ENCODE measurements at regions not wholly inside any gene's neighbourhood (a gene's known extent, or its start where the extent isn't known, plus 50 kb on each side); places are given as distances from the start of the nearest gene placed in this dataset.

DNA sequence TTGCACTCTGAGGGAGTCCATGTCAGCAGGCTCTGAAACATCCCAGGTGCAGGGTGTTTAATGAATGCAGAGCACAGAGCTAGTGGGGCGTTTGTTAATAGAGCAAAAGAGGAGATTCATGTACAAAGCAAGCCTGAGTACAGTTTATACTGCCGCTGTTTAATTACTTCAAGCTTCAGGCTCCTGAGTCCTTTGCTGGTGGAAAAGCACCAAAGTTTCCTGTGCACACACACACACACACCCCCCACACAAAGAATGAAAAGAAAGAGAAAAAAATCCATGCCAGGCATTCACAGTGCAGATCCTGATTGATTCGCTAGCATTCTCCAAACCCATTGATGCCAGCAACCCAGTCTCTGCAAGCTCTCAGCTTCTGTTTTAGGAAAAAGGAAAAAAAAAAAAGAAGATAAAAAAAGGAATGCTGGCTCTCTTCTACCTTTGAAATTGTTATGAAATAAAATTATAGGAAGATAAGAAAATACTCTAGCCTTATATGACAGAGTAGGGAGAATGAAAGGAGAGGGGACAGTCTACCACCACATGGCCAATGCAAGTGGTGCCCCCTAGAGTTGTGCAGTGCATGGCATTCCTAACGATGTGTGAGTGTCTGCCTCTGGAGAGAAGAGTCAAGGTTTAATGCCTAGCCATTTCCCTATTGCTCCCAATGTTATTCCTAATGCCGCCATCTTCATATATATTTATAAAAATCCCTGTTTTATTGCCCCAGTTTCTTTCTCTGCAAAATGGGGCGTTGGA is 216.5 kb downstream of the TMEM114 start:
- no peaks in the 10 kb centered on the region for H3K27me3 ChIP-seq (ENCODE audit: control insufficient read depth in 1 of 2, insufficient read depth in 2 of 2, low read length in 2 of 2)
- no peaks in the 10 kb centered on the region for H3K27me3 Mint-ChIP-seq
- no peak overlapping the region for H3K4me3 ChIP-seq (ENCODE audit: low read length)
- H3K9me3 ChIP-seq (ENCODE audit: control insufficient read depth in 1 of 2, insufficient read depth in 1 of 2, low read length in 2 of 2) = peaks cover 0 to 6% of the 10 kb centered on the region in 2 experiments
- TF ChIP-seq, protein P1, sequence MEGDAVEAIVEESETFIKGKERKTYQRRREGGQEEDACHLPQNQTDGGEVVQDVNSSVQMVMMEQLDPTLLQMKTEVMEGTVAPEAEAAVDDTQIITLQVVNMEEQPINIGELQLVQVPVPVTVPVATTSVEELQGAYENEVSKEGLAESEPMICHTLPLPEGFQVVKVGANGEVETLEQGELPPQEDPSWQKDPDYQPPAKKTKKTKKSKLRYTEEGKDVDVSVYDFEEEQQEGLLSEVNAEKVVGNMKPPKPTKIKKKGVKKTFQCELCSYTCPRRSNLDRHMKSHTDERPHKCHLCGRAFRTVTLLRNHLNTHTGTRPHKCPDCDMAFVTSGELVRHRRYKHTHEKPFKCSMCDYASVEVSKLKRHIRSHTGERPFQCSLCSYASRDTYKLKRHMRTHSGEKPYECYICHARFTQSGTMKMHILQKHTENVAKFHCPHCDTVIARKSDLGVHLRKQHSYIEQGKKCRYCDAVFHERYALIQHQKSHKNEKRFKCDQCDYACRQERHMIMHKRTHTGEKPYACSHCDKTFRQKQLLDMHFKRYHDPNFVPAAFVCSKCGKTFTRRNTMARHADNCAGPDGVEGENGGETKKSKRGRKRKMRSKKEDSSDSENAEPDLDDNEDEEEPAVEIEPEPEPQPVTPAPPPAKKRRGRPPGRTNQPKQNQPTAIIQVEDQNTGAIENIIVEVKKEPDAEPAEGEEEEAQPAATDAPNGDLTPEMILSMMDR (IDR thresholded peaks at IDR 0.05) = no peak
- no peak overlapping the region for H3K27ac Mint-ChIP-seq
- ChIA-PET CTCF (no interaction called here), POLR2A (no interaction called here)
- no peak for DNase-seq
- no peaks in the 10 kb centered on the region for H3K4me1 ChIP-seq (ENCODE audit: insufficient read depth, low read length)
- intact Hi-C loops (cut with DNase I, micrococcal nuclease) = no loop called here
- no peaks in the 10 kb centered on the region for H3K36me3 ChIP-seq (ENCODE audit: insufficient read depth, low read length)
- H3K4me1 Mint-ChIP-seq (ENCODE audit: low read depth) = no peaks in the 10 kb centered on the region
- peaks cover 5% of the 10 kb centered on the region for H3K9me3 Mint-ChIP-seq
- H3K27ac ChIP-seq (ENCODE audit: low read depth in 1 of 2, low read length in 2 of 2) = no peak overlapping the region
- ATAC-seq (ENCODE audit: poor library complexity) = no peak
- H3K36me3 Mint-ChIP-seq (ENCODE audit: low read depth) = no peaks in the 10 kb centered on the region
- no peak overlapping the region for H3K4me3 Mint-ChIP-seq

DNA sequence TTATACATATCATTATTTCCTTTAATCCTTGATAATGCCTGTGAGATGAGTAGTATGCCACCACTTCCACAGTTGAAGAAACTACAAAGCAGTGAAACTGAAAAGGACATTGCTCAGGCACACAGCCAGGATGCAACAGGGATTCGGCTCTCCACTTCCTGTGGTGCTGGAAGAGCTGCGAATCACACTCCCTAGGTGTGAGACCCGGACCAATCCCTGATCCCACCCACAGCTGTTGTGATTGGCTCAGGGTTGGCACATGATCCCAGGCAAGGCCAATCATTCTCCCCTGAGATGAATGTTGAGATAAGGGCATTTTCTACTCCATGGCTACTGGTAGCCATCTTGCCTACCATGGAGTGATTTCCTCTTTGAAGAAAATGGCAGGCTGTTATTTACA is 218.2 kb downstream of the TMEM114 start:
- Histone ChIP-seq H3K4me3 (ENCODE audit: low read length) (no peak overlapping the region), H3K27me3 (ENCODE audit: control insufficient read depth in 1 of 2, insufficient read depth in 2 of 2, low read length in 2 of 2) (no peaks in the 10 kb centered on the region), H3K36me3 (ENCODE audit: insufficient read depth, low read length) (no peaks in the 10 kb centered on the region), H3K4me1 (ENCODE audit: insufficient read depth, low read length) (no peaks in the 10 kb centered on the region), H3K27ac (ENCODE audit: low read depth in 1 of 2, low read length in 2 of 2) (no peak overlapping the region), H3K9me3 (ENCODE audit: control insufficient read depth in 1 of 2, insufficient read depth in 1 of 2, low read length in 2 of 2) (no peaks in the 10 kb centered on the region)
- no peaks in the 10 kb centered on the region for H3K4me1 Mint-ChIP-seq (ENCODE audit: low read depth)
- no peak overlapping the region for H3K27ac Mint-ChIP-seq
- ATAC-seq (ENCODE audit: poor library complexity) = no peak
- POLR2A ChIA-PET = no interaction called here
- no peaks in the 10 kb centered on the region for H3K27me3 Mint-ChIP-seq
- H3K9me3 Mint-ChIP-seq = no peaks in the 10 kb centered on the region
- no peak for DNase-seq
- no peak overlapping the region for H3K4me3 Mint-ChIP-seq
- H3K36me3 Mint-ChIP-seq (ENCODE audit: low read depth) = no peaks in the 10 kb centered on the region
- intact Hi-C loops (cut with DNase I, micrococcal nuclease) = no loop called here
- CTCF ChIA-PET = no interaction called here
- TF ChIP-seq, protein P1 (IDR thresholded peaks at IDR 0.05) = no peak

DNA sequence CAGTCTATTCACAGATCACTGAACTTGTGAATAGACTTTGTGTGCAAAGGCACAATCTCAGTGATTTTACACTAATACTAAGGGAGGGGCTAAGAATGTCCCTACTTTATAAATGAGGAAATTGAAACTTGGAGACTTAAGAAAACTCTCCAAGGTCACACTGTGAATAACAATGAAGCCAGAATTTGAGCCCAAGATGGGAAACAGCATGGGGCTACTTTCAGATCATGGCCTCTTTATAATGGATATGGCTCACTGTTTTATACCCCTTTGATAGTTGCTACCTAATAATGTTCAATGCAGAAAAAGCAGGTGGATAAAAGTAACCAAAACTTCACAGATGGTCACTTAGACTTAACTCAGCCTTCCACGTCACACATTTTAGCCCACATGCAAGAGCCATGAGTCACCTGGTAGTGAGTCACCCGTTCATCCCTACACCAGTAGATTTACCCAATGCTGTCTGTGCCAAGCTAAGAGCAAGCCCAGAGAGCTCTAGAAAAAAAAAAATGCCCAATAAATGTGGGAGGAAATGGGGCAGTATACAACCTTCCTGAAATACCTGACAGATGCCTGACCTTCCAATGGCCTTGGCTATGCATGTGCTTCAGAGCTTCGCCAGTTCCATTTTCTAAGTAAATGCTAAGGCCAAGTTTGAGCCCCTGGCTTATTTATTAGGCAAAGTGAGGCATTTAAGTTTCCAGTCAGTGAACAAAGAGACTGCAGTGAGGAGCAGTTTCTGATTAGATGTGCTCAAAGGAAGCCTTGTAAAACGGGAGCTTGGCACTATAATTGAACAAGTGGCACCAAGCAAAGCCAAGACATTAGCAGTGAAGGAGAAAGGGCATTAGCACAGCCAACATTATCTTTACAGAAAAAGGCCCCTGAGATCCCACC is 219.7 kb downstream of the TMEM114 start:
- ChIA-PET CTCF (no interaction called here), POLR2A (no interaction called here)
- Mint-ChIP-seq H3K27me3 (no peaks in the 10 kb centered on the region), H3K4me3 (no peak overlapping the region), H3K27ac (no peak overlapping the region), H3K36me3 (ENCODE audit: low read depth) (no peaks in the 10 kb centered on the region), H3K4me1 (ENCODE audit: low read depth) (no peaks in the 10 kb centered on the region), H3K9me3 (peaks cover 4% of the 10 kb centered on the region)
- TF ChIP-seq, protein P1 (IDR thresholded peaks at IDR 0.05) = no peak
- Histone ChIP-seq H3K4me3 (ENCODE audit: low read length) (no peak overlapping the region), H3K27me3 (ENCODE audit: control insufficient read depth in 1 of 2, insufficient read depth in 2 of 2, low read length in 2 of 2) (no peaks in the 10 kb centered on the region), H3K9me3 (ENCODE audit: control insufficient read depth in 1 of 2, insufficient read depth in 1 of 2, low read length in 2 of 2) (no peaks in the 10 kb centered on the region), H3K27ac (ENCODE audit: low read depth in 1 of 2, low read length in 2 of 2) (no peak overlapping the region), H3K36me3 (ENCODE audit: insufficient read depth, low read length) (no peaks in the 10 kb centered on the region), H3K4me1 (ENCODE audit: insufficient read depth, low read length) (no peaks in the 10 kb centered on the region)
- no peak for DNase-seq
- intact Hi-C loops (cut with DNase I, micrococcal nuclease) = no loop called here
- ATAC-seq (ENCODE audit: poor library complexity) = no peak

Data from CD4-positive, alpha-beta T cell (primary cell).